ENCODE measurements at regions not wholly inside any gene's neighbourhood (a gene's known extent, or its start where the extent isn't known, plus 50 kb on each side); places are given as distances from the start of the nearest gene placed in this dataset.

DNA sequence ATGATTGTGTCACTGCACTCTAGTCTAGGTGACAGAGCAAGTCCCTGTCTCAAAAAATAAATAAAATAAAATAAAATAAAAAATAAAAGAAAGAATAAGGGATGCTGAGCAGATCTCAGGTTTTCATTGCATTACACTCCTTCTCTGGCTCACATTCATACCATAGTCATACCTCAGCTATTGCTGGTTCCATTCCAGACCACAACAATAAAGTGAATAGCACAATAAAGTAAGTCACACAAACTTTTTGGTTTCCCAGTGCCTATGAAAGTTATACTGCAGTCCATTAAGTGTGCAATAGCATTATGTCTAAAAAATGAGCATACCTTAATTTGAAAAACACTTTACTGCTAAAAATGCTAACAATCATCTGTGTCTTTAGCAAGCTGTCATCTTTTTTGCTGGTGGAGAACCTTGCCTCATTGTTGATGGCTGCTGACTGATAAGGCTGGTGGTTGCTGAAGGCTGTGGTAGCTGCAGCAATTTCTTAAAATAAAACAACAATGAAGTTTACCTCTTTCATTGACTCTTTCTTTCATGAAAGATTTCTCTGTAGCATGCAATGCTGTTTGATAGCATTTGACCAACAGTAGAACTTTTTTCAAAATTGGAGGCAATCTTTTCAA lies 415.7 kb downstream of the ZNF608 start:
- Histone ChIP-seq H3K9me3 (no peaks in the 10 kb centered on the region), H3K36me3 (ENCODE audit: low read depth, missing control alignments) (no peaks in the 10 kb centered on the region), H3K4me1 (no peaks in the 10 kb centered on the region), H3K27ac (no peak overlapping the region), H3K27me3 (no peaks in the 10 kb centered on the region), H3K4me3 (no peak overlapping the region)
- TF ChIP-seq, protein P1, sequence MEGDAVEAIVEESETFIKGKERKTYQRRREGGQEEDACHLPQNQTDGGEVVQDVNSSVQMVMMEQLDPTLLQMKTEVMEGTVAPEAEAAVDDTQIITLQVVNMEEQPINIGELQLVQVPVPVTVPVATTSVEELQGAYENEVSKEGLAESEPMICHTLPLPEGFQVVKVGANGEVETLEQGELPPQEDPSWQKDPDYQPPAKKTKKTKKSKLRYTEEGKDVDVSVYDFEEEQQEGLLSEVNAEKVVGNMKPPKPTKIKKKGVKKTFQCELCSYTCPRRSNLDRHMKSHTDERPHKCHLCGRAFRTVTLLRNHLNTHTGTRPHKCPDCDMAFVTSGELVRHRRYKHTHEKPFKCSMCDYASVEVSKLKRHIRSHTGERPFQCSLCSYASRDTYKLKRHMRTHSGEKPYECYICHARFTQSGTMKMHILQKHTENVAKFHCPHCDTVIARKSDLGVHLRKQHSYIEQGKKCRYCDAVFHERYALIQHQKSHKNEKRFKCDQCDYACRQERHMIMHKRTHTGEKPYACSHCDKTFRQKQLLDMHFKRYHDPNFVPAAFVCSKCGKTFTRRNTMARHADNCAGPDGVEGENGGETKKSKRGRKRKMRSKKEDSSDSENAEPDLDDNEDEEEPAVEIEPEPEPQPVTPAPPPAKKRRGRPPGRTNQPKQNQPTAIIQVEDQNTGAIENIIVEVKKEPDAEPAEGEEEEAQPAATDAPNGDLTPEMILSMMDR (IDR thresholded peaks at IDR 0.05): no peak
- TF ChIP-seq POLR2A (IDR thresholded peaks at IDR 0.05): no peak
- intact Hi-C loops (cut with DNase I; ENCODE audit: low total_unique reads): no loop called here
- no peak for DNase-seq

DNA sequence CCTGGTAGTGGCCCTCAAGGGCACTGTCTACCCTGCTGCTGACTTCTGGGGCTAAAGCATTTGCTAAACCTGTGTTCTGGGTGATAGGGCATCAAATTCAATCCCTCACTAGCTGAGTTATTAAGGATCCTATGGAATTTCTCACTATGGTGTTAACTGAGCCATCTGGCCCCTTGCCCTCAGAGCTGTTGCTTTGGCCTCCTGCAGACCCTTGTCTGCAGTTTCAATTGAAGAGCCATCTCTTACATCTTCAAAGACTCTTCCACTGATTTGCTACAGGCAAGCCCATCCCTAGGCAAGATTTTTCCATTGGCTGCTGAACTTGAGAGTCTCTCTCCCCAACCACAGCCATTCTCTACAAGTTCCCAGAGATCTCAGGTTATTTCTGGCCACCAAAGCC lies 418.2 kb downstream of the ZNF608 start:
- Histone ChIP-seq H3K27me3 (no peaks in the 10 kb centered on the region), H3K4me3 (no peak overlapping the region), H3K36me3 (ENCODE audit: low read depth, missing control alignments) (no peaks in the 10 kb centered on the region), H3K27ac (no peak overlapping the region), H3K9me3 (no peaks in the 10 kb centered on the region), H3K4me1 (no peaks in the 10 kb centered on the region)
- intact Hi-C loops (cut with DNase I; ENCODE audit: low total_unique reads): no loop called here
- TF ChIP-seq, protein P1 (IDR thresholded peaks at IDR 0.05): no peak
- TF ChIP-seq POLR2A (IDR thresholded peaks at IDR 0.05): no peak
- DNase-seq: no peak

DNA sequence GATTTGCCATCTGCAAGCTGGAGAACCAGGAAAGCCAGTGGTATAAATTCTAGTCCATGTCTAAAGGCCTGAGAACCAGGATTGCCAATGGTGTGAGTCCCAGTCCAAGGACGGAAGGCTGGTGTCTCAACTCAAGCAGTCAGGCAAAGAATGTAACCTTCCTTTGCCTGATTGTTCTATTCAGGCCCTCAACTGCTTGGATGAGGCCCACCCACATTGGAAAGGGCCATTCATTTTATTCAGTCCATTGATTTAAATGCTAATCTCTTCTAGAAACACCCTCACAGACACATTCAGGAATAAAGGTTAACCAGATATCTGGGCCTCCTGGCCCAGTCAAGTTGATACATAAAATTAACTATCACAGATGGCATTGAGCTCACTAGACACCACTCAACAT lies 427.8 kb downstream of the ZNF608 start:
- Histone ChIP-seq H3K27ac (no peak overlapping the region), H3K27me3 (no peaks in the 10 kb centered on the region), H3K9me3 (no peaks in the 10 kb centered on the region), H3K4me3 (no peak overlapping the region), H3K4me1 (no peaks in the 10 kb centered on the region), H3K36me3 (ENCODE audit: low read depth, missing control alignments) (no peaks in the 10 kb centered on the region)
- TF ChIP-seq POLR2A (IDR thresholded peaks at IDR 0.05): no peak
- TF ChIP-seq, protein P1 (IDR thresholded peaks at IDR 0.05): no peak
- DNase-seq: no peak
- 78 to 97% methylated on average over 1 of the region's 1 CpG for WGBS, 2 donors
- intact Hi-C loops (cut with DNase I; ENCODE audit: low total_unique reads): no loop called here

DNA sequence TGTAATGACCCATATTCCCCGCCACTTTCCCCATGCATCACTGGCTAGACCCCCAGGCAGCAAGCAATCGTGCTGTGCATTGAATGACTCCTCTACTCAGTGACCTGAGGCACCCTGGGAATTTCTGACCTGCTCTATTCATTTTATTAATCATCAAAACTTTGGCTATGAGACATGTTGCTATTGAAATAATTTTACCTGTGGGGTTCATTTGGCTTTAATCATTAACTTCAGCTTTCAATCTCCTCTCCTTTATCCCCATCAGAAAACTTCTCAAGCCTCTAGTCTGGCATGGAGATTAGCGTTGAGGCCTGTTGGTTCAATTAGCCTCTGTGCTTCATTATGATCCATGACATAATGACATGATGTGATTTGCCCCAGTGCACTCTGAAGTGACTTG lies 429.0 kb downstream of the ZNF608 start:
- DNase-seq: no peak
- intact Hi-C loops (cut with DNase I; ENCODE audit: low total_unique reads): no loop called here
- H3K4me1 ChIP-seq: no peaks in the 10 kb centered on the region
- H3K9me3 ChIP-seq: no peaks in the 10 kb centered on the region
- H3K27me3 ChIP-seq: no peaks in the 10 kb centered on the region
- TF ChIP-seq POLR2A (IDR thresholded peaks at IDR 0.05): no peak
- TF ChIP-seq, protein P1 (IDR thresholded peaks at IDR 0.05): no peak
- H3K27ac ChIP-seq: no peak overlapping the region
- 91 to 96% methylated on average over 3 of the region's 3 CpGs for WGBS, 2 donors
- H3K4me3 ChIP-seq: no peak overlapping the region
- no peaks in the 10 kb centered on the region for H3K36me3 ChIP-seq (ENCODE audit: low read depth, missing control alignments)

DNA sequence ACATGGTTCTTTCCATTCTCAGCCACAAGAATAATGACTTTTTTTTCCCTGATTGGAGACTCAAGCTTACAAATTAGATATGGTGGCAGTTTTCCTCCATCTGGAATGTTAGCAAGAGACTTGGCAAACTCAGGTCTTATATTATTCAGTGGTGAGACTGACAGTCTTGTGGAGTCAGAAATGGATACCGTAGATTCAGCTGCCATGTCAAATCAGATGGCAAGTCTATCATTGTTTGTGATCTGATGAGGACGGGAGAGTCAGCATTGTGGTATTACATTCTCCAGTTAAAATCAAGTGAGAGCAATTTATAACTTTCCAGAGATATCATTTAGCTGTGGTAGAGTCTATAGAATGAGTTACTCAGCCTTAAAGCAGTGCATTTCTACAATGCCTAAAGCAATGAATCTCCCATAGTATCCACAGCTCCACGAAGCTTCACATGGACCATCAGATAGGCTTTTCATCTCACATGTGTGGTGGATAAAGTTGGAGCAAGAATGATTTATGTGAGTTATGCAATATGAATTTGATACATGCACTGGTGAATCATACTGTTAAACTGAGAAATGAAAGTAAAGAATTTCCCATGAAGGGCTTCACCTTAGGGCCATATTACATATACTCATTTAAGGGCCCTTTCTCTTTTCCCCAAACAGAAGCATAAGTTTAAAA lies 430.6 kb downstream of the ZNF608 start:
- Histone ChIP-seq H3K4me3 (no peak overlapping the region), H3K4me1 (no peaks in the 10 kb centered on the region), H3K27me3 (no peaks in the 10 kb centered on the region), H3K36me3 (ENCODE audit: low read depth, missing control alignments) (no peaks in the 10 kb centered on the region), H3K27ac (no peak overlapping the region), H3K9me3 (no peaks in the 10 kb centered on the region)
- TF ChIP-seq, protein P1 (IDR thresholded peaks at IDR 0.05): no peak
- TF ChIP-seq POLR2A (IDR thresholded peaks at IDR 0.05): no peak
- DNase-seq: no peak
- intact Hi-C loops (cut with DNase I; ENCODE audit: low total_unique reads): no loop called here
- 89 to 95% methylated on average over 3 of the region's 3 CpGs for WGBS, 2 donors
